ENCODE measurements at regions not wholly inside any gene's neighbourhood (a gene's known extent, or its start where the extent isn't known, plus 50 kb on each side); places are given as distances from the start of the nearest gene placed in this dataset.
"Not testable (repeated sequence)": the region's sequence is repeated elsewhere in the genome, so short reads cannot be mapped to it uniquely, and the experiment has no call there.

- H3K9me3 ChIP-seq (ENCODE audit: severe bottlenecking), result no peaks in the 10 kb centered on the region
- no peak overlapping the region for H3K27ac ChIP-seq (ENCODE audit: poor library complexity, severe bottlenecking)
- H3K4me3 ChIP-seq (ENCODE audit: severe bottlenecking), result no peak overlapping the region
- ATAC-seq (ENCODE audit: low read depth), result no peak
- no peaks in the 10 kb centered on the region for H3K27me3 ChIP-seq (ENCODE audit: insufficient read depth, poor library complexity, severe bottlenecking)
- H3K4me1 ChIP-seq (ENCODE audit: insufficient read depth, poor library complexity, severe bottlenecking), result no peaks in the 10 kb centered on the region
- H3K36me3 ChIP-seq (ENCODE audit: low read depth), result no peaks in the 10 kb centered on the region
- no peak for TF ChIP-seq CTCF (IDR thresholded peaks at IDR 0.05; ENCODE audit: poor library complexity, severe bottlenecking)
- no peak for DNase-seq (ENCODE audit: low spot score)
These were observed 91.1 kb upstream of the ZBTB18 start for GRCh38 chr1:243959998-243960397.

GRCh38 chr1:243957141-243957540 lies 93.9 kb upstream of the ZBTB18 start:
- no peaks in the 10 kb centered on the region for H3K4me1 ChIP-seq (ENCODE audit: insufficient read depth, poor library complexity, severe bottlenecking)
- no peak for DNase-seq (ENCODE audit: low spot score)
- no peak overlapping the region for H3K27ac ChIP-seq (ENCODE audit: poor library complexity, severe bottlenecking)
- H3K36me3 ChIP-seq (ENCODE audit: low read depth), result no peaks in the 10 kb centered on the region
- no peak for TF ChIP-seq CTCF (IDR thresholded peaks at IDR 0.05; ENCODE audit: poor library complexity, severe bottlenecking)
- no peak for ATAC-seq (ENCODE audit: low read depth)
- H3K9me3 ChIP-seq (ENCODE audit: severe bottlenecking), result no peaks in the 10 kb centered on the region
- no peaks in the 10 kb centered on the region for H3K27me3 ChIP-seq (ENCODE audit: insufficient read depth, poor library complexity, severe bottlenecking)
- H3K4me3 ChIP-seq (ENCODE audit: severe bottlenecking), result no peak overlapping the region

- no peak for TF ChIP-seq CTCF (IDR thresholded peaks at IDR 0.05; ENCODE audit: poor library complexity, severe bottlenecking)
- ATAC-seq (ENCODE audit: low read depth) (no peak), DNase-seq (ENCODE audit: low spot score) (no peak)
- H3K27me3 ChIP-seq (ENCODE audit: insufficient read depth, poor library complexity, severe bottlenecking), result no peaks in the 10 kb centered on the region
- H3K4me1 ChIP-seq (ENCODE audit: insufficient read depth, poor library complexity, severe bottlenecking), result no peaks in the 10 kb centered on the region
- no peak overlapping the region for H3K27ac ChIP-seq (ENCODE audit: poor library complexity, severe bottlenecking)
- H3K36me3 ChIP-seq (ENCODE audit: low read depth), result no peaks in the 10 kb centered on the region
- H3K9me3 ChIP-seq (ENCODE audit: severe bottlenecking), result no peaks in the 10 kb centered on the region
- H3K4me3 ChIP-seq (ENCODE audit: severe bottlenecking), result no peak overlapping the region
These were observed 94.6 kb upstream of the ZBTB18 start for GRCh38 chr1:243956450-243956849.

GRCh38 chr1:243951207-243951606 lies 99.9 kb upstream of the ZBTB18 start:
- not testable (repeated sequence) for H3K36me3 ChIP-seq (ENCODE audit: low read depth); H3K4me3 ChIP-seq (ENCODE audit: severe bottlenecking); DNase-seq (ENCODE audit: low spot score); H3K4me1 ChIP-seq (ENCODE audit: insufficient read depth, poor library complexity, severe bottlenecking); ATAC-seq (ENCODE audit: low read depth); H3K27me3 ChIP-seq (ENCODE audit: insufficient read depth, poor library complexity, severe bottlenecking); H3K27ac ChIP-seq (ENCODE audit: poor library complexity, severe bottlenecking); H3K9me3 ChIP-seq (ENCODE audit: severe bottlenecking)

GRCh38 chr1:243950166-243950565 lies 100.1 kb upstream of the AKT3 start:
- no peak for TF ChIP-seq CTCF (IDR thresholded peaks at IDR 0.05; ENCODE audit: poor library complexity, severe bottlenecking)
- Histone ChIP-seq H3K4me1 (ENCODE audit: insufficient read depth, poor library complexity, severe bottlenecking) (peaks cover 2% of the 10 kb centered on the region), H3K27ac (ENCODE audit: poor library complexity, severe bottlenecking) (no peak overlapping the region), H3K9me3 (ENCODE audit: severe bottlenecking) (no peaks in the 10 kb centered on the region), H3K36me3 (ENCODE audit: low read depth) (no peaks in the 10 kb centered on the region), H3K4me3 (ENCODE audit: severe bottlenecking) (no peak overlapping the region), H3K27me3 (ENCODE audit: insufficient read depth, poor library complexity, severe bottlenecking) (no peaks in the 10 kb centered on the region)
- DNase-seq (ENCODE audit: low spot score) (no peak), ATAC-seq (ENCODE audit: low read depth) (peak; percentile 81)

All from RWPE2 (cell line).